ENCODE measurements at regions not wholly inside any gene's neighbourhood (a gene's known extent, or its start where the extent isn't known, plus 50 kb on each side); places are given as distances from the start of the nearest gene placed in this dataset.

- H3K9ac ChIP-seq (ENCODE audit: low read length), result no peak overlapping the region
- DNase-seq, result no peak
- no peaks in the 10 kb centered on the region for H3K9me3 ChIP-seq (replicated peaks; ENCODE audit: insufficient read depth, low read length)
- H3K4me1 ChIP-seq (ENCODE audit: low read length), result no peaks in the 10 kb centered on the region
- TF ChIP-seq EZH2 (optimal IDR thresholded peaks at IDR 0.05; ENCODE audit: low read depth, low read length), result no peak
- no peak for TF ChIP-seq CTCF (IDR thresholded peaks at IDR 0.05; ENCODE audit: low read length)
- no peak for TF ChIP-seq EZH2phosphoT487 (IDR thresholded peaks at IDR 0.05; ENCODE audit: low read length)
- H3K4me3 ChIP-seq (ENCODE audit: low read length), result no peak overlapping the region
- no peak overlapping the region for H2AFZ ChIP-seq (ENCODE audit: low read length)
- H3K9me2 ChIP-seq (replicated peaks; ENCODE audit: insufficient read depth, low read length), result no peaks in the 10 kb centered on the region
- H3K36me3 ChIP-seq (replicated peaks; ENCODE audit: insufficient read depth, low read length), result no peaks in the 10 kb centered on the region
- no peak overlapping the region for H3K4me2 ChIP-seq (ENCODE audit: low read depth, low read length)
- H3K27ac ChIP-seq (ENCODE audit: low read length), result no peak overlapping the region
- no peaks in the 10 kb centered on the region for H3K79me2 ChIP-seq (ENCODE audit: low read length)
- no peaks in the 10 kb centered on the region for H3K27me3 ChIP-seq (replicated peaks; ENCODE audit: insufficient read depth, low read length)
- H3F3A ChIP-seq (ENCODE audit: insufficient read depth, low read length), result no peaks in the 10 kb centered on the region
- H4K20me1 ChIP-seq (ENCODE audit: insufficient read depth, low read length), result no peaks in the 10 kb centered on the region
These were observed 417.6 kb upstream of the AUTS2 start for GRCh38 chr7:69180662-69181061.

- Histone ChIP-seq H3K79me2 (ENCODE audit: low read length) (no peaks in the 10 kb centered on the region), H3K4me2 (ENCODE audit: low read depth, low read length) (no peak overlapping the region), H4K20me1 (ENCODE audit: insufficient read depth, low read length) (no peaks in the 10 kb centered on the region), H3K9me3 (replicated peaks; ENCODE audit: insufficient read depth, low read length) (no peaks in the 10 kb centered on the region), H3F3A (ENCODE audit: insufficient read depth, low read length) (no peaks in the 10 kb centered on the region), H3K27me3 (replicated peaks; ENCODE audit: insufficient read depth, low read length) (no peaks in the 10 kb centered on the region), H2AFZ (ENCODE audit: low read length) (no peak overlapping the region), H3K4me1 (ENCODE audit: low read length) (no peaks in the 10 kb centered on the region), H3K4me3 (ENCODE audit: low read length) (no peak overlapping the region), H3K36me3 (replicated peaks; ENCODE audit: insufficient read depth, low read length) (no peaks in the 10 kb centered on the region), H3K9me2 (replicated peaks; ENCODE audit: insufficient read depth, low read length) (no peaks in the 10 kb centered on the region), H3K27ac (ENCODE audit: low read length) (no peak overlapping the region), H3K9ac (ENCODE audit: low read length) (no peak overlapping the region)
- no peak for DNase-seq
- TF ChIP-seq EZH2 (optimal IDR thresholded peaks at IDR 0.05; ENCODE audit: low read depth, low read length) (no peak), CTCF (IDR thresholded peaks at IDR 0.05; ENCODE audit: low read length) (no peak), EZH2phosphoT487 (IDR thresholded peaks at IDR 0.05; ENCODE audit: low read length) (no peak)
These were observed 415.4 kb upstream of the AUTS2 start for GRCh38 chr7:69182596-69183467.

GRCh38 chr7:69184339-69184738 is 413.9 kb upstream of the AUTS2 start:
- Histone ChIP-seq H3K79me2 (ENCODE audit: low read length) (no peaks in the 10 kb centered on the region), H3F3A (ENCODE audit: insufficient read depth, low read length) (no peaks in the 10 kb centered on the region), H3K4me1 (ENCODE audit: low read length) (no peaks in the 10 kb centered on the region), H3K9ac (ENCODE audit: low read length) (no peak overlapping the region), H3K27ac (ENCODE audit: low read length) (peak overlapping the region; percentile 29; the same call in 1 of the 2 replicates), H3K4me3 (ENCODE audit: low read length) (no peak overlapping the region), H4K20me1 (ENCODE audit: insufficient read depth, low read length) (no peaks in the 10 kb centered on the region), H3K9me3 (replicated peaks; ENCODE audit: insufficient read depth, low read length) (no peaks in the 10 kb centered on the region), H3K27me3 (replicated peaks; ENCODE audit: insufficient read depth, low read length) (no peaks in the 10 kb centered on the region), H3K36me3 (replicated peaks; ENCODE audit: insufficient read depth, low read length) (no peaks in the 10 kb centered on the region), H2AFZ (ENCODE audit: low read length) (no peak overlapping the region), H3K9me2 (replicated peaks; ENCODE audit: insufficient read depth, low read length) (no peaks in the 10 kb centered on the region), H3K4me2 (ENCODE audit: low read depth, low read length) (peak overlapping the region; percentile 30; the same call in 1 of the 2 replicates)
- DNase-seq, result no peak
- TF ChIP-seq EZH2phosphoT487 (IDR thresholded peaks at IDR 0.05; ENCODE audit: low read length) (no peak), CTCF (IDR thresholded peaks at IDR 0.05; ENCODE audit: low read length) (no peak), EZH2 (optimal IDR thresholded peaks at IDR 0.05; ENCODE audit: low read depth, low read length) (no peak)
